Activated T-cell treated with anti-CD3 and anti-CD28 coated beads, Interleukin-2, amount 50 U/mL, for 48 hours (primary cell): ENCODE measurements at regions not wholly inside any gene's neighbourhood (a gene's known extent, or its start where the extent isn't known, plus 50 kb on each side); places are given as distances from the start of the nearest gene placed in this dataset.
"Not testable (repeated sequence)": the region's sequence is repeated elsewhere in the genome, so short reads cannot be mapped to it uniquely, and the experiment has no call there.

Experiments
- DNase-seq, 2 experiments: peaks; one replicate each; pipeline ENCODE4 v3.0.0-alpha.2; 2020

GRCh38 chr17:77322514-77323412 is 182.0 kb downstream of the SEC14L1 start:
- DNase-seq = no peak

GRCh38 chr17:77323413-77324171 is 182.8 kb downstream of the SEC14L1 start:
- no peak for DNase-seq

- no peak for DNase-seq
These were observed 183.5 kb downstream of the SEC14L1 start for GRCh38 chr17:77324227-77324626.

GRCh38 chr17:77325577-77326075 is 184.9 kb downstream of the SEC14L1 start:
- no peak for DNase-seq

- DNase-seq = peak in 1 of 2 experiments; percentile 44
These were observed 185.4 kb downstream of the SEC14L1 start for GRCh38 chr17:77326076-77326591.

GRCh38 chr17:77326636-77327035 is 185.9 kb downstream of the SEC14L1 start:
- no peak for DNase-seq

- DNase-seq = no peak
These were observed 186.4 kb downstream of the SEC14L1 start for GRCh38 chr17:77327181-77327565.

- DNase-seq = no peak
These were observed 187.0 kb downstream of the SEC14L1 start for GRCh38 chr17:77327566-77328464.

- DNase-seq = no peak
These were observed 188.3 kb downstream of the SEC14L1 start for GRCh38 chr17:77328823-77329740.

- peak in 1 of 2 experiments; percentile 16 for DNase-seq
These were observed 189.2 kb downstream of the SEC14L1 start for GRCh38 chr17:77329741-77330531.

- DNase-seq = peak in 1 of 2 experiments; percentile 14
These were observed 189.9 kb downstream of the SEC14L1 start for GRCh38 chr17:77330602-77331081.

- DNase-seq = peak; percentile 98
These were observed 190.6 kb downstream of the SEC14L1 start for GRCh38 chr17:77331301-77331864.

GRCh38 chr17:77332034-77332971 is 191.5 kb downstream of the SEC14L1 start:
- peak; percentile 43 to 44 for DNase-seq

GRCh38 chr17:77332981-77333685 is 192.4 kb downstream of the SEC14L1 start:
- peak; percentile 49 to 60 for DNase-seq

GRCh38 chr17:77337150-77337549 is 196.4 kb downstream of the SEC14L1 start:
- no peak for DNase-seq

- DNase-seq = peak in 1 of 2 experiments; percentile 31
These were observed 200.3 kb downstream of the SEC14L1 start for GRCh38 chr17:77341069-77341541.

GRCh38 chr17:77342656-77342990 is 201.9 kb downstream of the SEC14L1 start:
- not testable (repeated sequence) for DNase-seq
